SK-N-SH treated with all-trans-retinoic acid at 6 μM for 48 hours (cell line): ENCODE measurements at regions not wholly inside any gene's neighbourhood (a gene's known extent, or its start where the extent isn't known, plus 50 kb on each side); places are given as distances from the start of the nearest gene placed in this dataset.

ENCODE experiments used
- ATAC-seq: fragments of 200-7000 bp; cut with Tn5 transposase; 3 replicates; pipeline ENCODE4 v1.9.1; 2020; ENCODE audit warnings: mild to moderate bottlenecking, moderate library complexity
- BACH2 ChIP-seq: fragments of 250-450 bp; sonication (Bioruptor Pico); IDR thresholded peaks from 2 replicates; pipeline ENCODE4 v1.9.0; 2021; ENCODE audit warnings: mild to moderate bottlenecking, borderline replicate concordance
- GLIS3 ChIP-seq: fragments of 250-450 bp; sonication (Bioruptor Pico); IDR thresholded peaks from 2 replicates; pipeline ENCODE4 v1.5.0; 2020; ENCODE audit warnings: mild to moderate bottlenecking, moderate library complexity
- ISL1 ChIP-seq: fragments of 250-450 bp; sonication (Bioruptor Pico); IDR thresholded peaks from 2 replicates; pipeline ENCODE4 v2.1.2; 2022; ENCODE audit warnings: mild to moderate bottlenecking, moderate library complexity
- PPARA ChIP-seq: fragments of 250-450 bp; sonication (Bioruptor Pico); IDR thresholded peaks from 2 replicates; pipeline ENCODE4 v1.5.0; 2020; ENCODE audit warnings: mild to moderate bottlenecking, borderline replicate concordance
- RARB ChIP-seq: fragments of 250-450 bp; sonication (Bioruptor Pico); IDR thresholded peaks from 2 replicates; pipeline ENCODE4 v1.8.0; 2021; ENCODE audit warnings: mild to moderate bottlenecking, moderate library complexity
- TCF4 ChIP-seq: fragments of 250-450 bp; sonication (Bioruptor Pico); IDR thresholded peaks from 2 replicates; pipeline ENCODE4 v1.8.0; 2021; ENCODE audit warnings: mild to moderate bottlenecking, moderate library complexity, borderline replicate concordance
- TOX ChIP-seq: fragments of 250-450 bp; sonication (Bioruptor Pico); IDR thresholded peaks from 2 replicates; pipeline ENCODE4 v1.8.0; 2021; ENCODE audit warnings: mild to moderate bottlenecking, moderate library complexity, borderline replicate concordance
- ZC3H10 ChIP-seq: fragments of 250-450 bp; sonication (Bioruptor Pico); IDR thresholded peaks from 2 replicates; pipeline ENCODE4 v1.5.1; 2021; ENCODE audit warnings: mild to moderate bottlenecking, moderate library complexity
- ZFP3 ChIP-seq: fragments of 250-450 bp; sonication (Bioruptor Pico); IDR thresholded peaks from 2 replicates; pipeline ENCODE4 v1.5.0; 2020; ENCODE audit warnings: mild to moderate bottlenecking, moderate library complexity
- ZFP30 ChIP-seq: fragments of 450-650 bp; formaldehyde crosslinking; IDR thresholded peaks from 2 replicates; pipeline ENCODE4 v1.5.0; 2022; ENCODE audit warnings: mild to moderate bottlenecking, moderate library complexity
- ZNF565 ChIP-seq: fragments of 450-650 bp; formaldehyde crosslinking; conservative IDR thresholded peaks from 2 replicates; pipeline ENCODE4 v1.5.0; 2020; ENCODE audit warnings: low read depth, mild to moderate bottlenecking, moderate library complexity
- TF ChIP-seq, protein P1 (sequence below): fragments of 250-450 bp; sonication (Bioruptor Pico); IDR thresholded peaks from 2 replicates; pipeline ENCODE4 v1.5.1; 2021; ENCODE audit warnings: mild to moderate bottlenecking, moderate library complexity
- TF ChIP-seq, protein P2 (sequence below): fragments of 250-450 bp; sonication (Bioruptor Pico); IDR thresholded peaks from 2 replicates; pipeline ENCODE4 v1.8.0; 2020; ENCODE audit warnings: mild to moderate bottlenecking, moderate library complexity, borderline replicate concordance
- TF ChIP-seq, protein P3 (sequence below): fragments of 250-450 bp; sonication (Bioruptor Pico); IDR thresholded peaks from 2 replicates; pipeline ENCODE4 v1.5.0; 2020; ENCODE audit warnings: mild to moderate bottlenecking, moderate library complexity
- TF ChIP-seq, protein P4 (sequence below): fragments of 250-450 bp; sonication (Bioruptor Pico); IDR thresholded peaks from 2 replicates; pipeline ENCODE4 v1.8.0; 2021; ENCODE audit warnings: low read depth, mild to moderate bottlenecking, moderate library complexity, borderline replicate concordance

DNA sequence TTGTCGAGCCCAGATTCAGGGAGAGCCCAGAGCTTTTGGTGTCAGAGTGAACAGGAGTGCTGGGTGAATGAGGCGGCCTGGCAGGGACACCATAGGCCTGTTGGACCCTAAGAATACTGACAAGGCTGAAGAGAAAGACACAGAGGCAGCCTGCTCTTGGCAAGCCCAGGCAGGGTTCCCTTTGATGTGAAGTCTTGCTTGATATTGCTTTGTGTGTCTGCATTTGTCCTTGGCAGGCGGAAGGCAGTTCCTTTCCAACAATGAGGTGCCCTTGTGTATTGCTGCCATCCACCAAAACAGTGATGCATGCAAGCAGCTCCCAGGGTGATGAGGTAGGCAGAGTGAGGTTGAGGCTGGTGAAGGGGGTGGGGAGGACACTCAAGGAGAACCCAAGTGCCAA, 152.7 kb upstream of the TSC22D2 start (continued):
- TF ChIP-seq, protein P1, sequence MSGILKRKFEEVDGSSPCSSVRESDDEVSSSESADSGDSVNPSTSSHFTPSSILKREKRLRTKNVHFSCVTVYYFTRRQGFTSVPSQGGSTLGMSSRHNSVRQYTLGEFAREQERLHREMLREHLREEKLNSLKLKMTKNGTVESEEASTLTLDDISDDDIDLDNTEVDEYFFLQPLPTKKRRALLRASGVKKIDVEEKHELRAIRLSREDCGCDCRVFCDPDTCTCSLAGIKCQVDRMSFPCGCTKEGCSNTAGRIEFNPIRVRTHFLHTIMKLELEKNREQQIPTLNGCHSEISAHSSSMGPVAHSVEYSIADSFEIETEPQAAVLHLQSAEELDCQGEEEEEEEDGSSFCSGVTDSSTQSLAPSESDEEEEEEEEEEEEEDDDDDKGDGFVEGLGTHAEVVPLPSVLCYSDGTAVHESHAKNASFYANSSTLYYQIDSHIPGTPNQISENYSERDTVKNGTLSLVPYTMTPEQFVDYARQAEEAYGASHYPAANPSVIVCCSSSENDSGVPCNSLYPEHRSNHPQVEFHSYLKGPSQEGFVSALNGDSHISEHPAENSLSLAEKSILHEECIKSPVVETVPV (CRISPR knock-in tag) = no peak
- TF ChIP-seq PPARA (CRISPR knock-in tag) (no peak), ZFP3 (no peak), TCF4 (no peak), TOX (CRISPR knock-in tag) (no peak), ZNF565 (CRISPR knock-in tag) (no peak), RARB (CRISPR knock-in tag) (no peak)

DNA sequence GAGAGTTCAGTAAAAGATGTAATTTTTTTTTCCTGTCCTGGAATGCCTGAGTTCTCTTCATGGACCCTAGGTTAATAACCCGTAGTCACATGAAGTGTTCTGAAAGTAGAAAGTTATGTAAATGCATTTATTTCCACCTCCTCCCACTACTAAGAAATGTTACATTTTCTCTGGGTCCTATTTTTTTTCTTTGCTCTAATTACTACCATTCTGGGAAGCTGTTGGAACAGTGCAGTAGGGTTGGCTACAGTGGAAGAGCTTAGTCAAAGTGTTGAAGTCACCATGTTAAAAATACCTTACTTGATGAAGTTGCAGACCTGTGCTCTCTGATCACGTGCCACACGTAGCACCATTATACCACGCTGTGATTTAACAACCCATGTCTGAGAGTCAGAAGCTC, 153.8 kb upstream of the TSC22D2 start:
- TF ChIP-seq, protein P2, sequence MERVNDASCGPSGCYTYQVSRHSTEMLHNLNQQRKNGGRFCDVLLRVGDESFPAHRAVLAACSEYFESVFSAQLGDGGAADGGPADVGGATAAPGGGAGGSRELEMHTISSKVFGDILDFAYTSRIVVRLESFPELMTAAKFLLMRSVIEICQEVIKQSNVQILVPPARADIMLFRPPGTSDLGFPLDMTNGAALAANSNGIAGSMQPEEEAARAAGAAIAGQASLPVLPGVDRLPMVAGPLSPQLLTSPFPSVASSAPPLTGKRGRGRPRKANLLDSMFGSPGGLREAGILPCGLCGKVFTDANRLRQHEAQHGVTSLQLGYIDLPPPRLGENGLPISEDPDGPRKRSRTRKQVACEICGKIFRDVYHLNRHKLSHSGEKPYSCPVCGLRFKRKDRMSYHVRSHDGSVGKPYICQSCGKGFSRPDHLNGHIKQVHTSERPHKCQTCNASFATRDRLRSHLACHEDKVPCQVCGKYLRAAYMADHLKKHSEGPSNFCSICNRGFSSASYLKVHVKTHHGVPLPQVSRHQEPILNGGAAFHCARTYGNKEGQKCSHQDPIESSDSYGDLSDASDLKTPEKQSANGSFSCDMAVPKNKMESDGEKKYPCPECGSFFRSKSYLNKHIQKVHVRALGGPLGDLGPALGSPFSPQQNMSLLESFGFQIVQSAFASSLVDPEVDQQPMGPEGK = no peak
- TF ChIP-seq RARB (CRISPR knock-in tag) (no peak), ZNF565 (CRISPR knock-in tag) (no peak), TCF4 (no peak), ZFP3 (no peak), GLIS3 (CRISPR knock-in tag) (no peak), ISL1 (CRISPR knock-in tag) (no peak)
- TF ChIP-seq, protein P3, sequence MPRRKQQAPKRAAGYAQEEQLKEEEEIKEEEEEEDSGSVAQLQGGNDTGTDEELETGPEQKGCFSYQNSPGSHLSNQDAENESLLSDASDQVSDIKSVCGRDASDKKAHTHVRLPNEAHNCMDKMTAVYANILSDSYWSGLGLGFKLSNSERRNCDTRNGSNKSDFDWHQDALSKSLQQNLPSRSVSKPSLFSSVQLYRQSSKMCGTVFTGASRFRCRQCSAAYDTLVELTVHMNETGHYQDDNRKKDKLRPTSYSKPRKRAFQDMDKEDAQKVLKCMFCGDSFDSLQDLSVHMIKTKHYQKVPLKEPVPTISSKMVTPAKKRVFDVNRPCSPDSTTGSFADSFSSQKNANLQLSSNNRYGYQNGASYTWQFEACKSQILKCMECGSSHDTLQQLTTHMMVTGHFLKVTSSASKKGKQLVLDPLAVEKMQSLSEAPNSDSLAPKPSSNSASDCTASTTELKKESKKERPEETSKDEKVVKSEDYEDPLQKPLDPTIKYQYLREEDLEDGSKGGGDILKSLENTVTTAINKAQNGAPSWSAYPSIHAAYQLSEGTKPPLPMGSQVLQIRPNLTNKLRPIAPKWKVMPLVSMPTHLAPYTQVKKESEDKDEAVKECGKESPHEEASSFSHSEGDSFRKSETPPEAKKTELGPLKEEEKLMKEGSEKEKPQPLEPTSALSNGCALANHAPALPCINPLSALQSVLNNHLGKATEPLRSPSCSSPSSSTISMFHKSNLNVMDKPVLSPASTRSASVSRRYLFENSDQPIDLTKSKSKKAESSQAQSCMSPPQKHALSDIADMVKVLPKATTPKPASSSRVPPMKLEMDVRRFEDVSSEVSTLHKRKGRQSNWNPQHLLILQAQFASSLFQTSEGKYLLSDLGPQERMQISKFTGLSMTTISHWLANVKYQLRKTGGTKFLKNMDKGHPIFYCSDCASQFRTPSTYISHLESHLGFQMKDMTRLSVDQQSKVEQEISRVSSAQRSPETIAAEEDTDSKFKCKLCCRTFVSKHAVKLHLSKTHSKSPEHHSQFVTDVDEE (CRISPR knock-in tag) = no peak
- ATAC-seq = no peak

DNA sequence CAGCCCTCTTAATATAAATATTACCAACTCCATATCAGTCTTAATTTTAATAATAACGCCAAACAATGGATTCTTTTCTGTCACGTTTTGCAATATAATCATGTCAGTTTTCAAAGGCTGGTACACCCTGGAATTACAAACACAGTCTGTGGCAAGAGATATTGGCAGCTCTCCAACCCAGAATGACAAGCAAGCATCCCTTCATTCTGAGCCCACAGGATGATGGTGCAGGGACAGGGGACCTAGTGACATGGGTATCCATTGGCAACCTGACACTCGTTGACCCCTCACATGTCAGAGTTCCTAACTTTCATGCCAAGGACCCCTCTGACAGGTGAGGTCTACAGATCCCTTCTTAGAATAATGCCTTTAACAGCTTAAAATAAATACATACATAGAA, 154.5 kb upstream of the TSC22D2 start:
- no peak for ATAC-seq
- TF ChIP-seq TCF4 = no peak
- no peak for TF ChIP-seq PPARA (CRISPR knock-in tag)
- TF ChIP-seq, protein P4, sequence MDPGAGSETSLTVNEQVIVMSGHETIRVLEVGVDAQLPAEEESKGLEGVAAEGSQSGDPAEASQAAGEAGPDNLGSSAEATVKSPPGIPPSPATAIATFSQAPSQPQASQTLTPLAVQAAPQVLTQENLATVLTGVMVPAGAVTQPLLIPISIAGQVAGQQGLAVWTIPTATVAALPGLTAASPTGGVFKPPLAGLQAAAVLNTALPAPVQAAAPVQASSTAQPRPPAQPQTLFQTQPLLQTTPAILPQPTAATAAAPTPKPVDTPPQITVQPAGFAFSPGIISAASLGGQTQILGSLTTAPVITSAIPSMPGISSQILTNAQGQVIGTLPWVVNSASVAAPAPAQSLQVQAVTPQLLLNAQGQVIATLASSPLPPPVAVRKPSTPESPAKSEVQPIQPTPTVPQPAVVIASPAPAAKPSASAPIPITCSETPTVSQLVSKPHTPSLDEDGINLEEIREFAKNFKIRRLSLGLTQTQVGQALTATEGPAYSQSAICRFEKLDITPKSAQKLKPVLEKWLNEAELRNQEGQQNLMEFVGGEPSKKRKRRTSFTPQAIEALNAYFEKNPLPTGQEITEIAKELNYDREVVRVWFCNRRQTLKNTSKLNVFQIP (CRISPR knock-in tag) = no peak
- TF ChIP-seq, protein P3 (CRISPR knock-in tag) = no peak
- TF ChIP-seq, protein P1 (CRISPR knock-in tag) = no peak
- TF ChIP-seq RARB (CRISPR knock-in tag) = no peak

DNA sequence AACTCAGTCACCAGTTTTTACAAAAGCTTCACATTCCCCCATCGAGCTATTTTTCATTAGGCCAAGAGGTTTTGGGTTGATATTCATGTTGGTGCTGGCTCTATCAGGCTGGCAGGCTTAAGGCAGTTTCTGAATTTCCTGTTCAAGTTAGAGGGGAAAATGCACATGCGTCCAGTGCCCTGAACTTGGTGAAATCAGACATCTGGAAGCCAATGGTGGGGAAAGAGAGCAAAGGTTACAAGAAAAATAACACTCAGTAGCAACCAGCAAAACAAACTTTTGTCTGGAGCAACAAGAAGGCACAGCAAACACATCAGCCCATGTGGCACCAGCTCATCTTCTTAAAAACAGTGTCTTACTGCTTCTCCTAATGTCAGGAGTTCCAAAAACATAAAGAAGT, 155.6 kb upstream of the TSC22D2 start:
- no peak for ATAC-seq
- TF ChIP-seq ZFP3 = no peak
- TF ChIP-seq ZC3H10 (CRISPR knock-in tag) = no peak
- no peak for TF ChIP-seq PPARA (CRISPR knock-in tag)
- TF ChIP-seq, protein P3 (CRISPR knock-in tag) = no peak
- no peak for TF ChIP-seq BACH2
- no peak for TF ChIP-seq ZFP30
- TF ChIP-seq, protein P4 (CRISPR knock-in tag) = no peak
- no peak for TF ChIP-seq TOX (CRISPR knock-in tag)
